HG03460 (cell line): ENCODE measurements at regions not wholly inside any gene's neighbourhood (a gene's known extent, or its start where the extent isn't known, plus 50 kb on each side); places are given as distances from the start of the nearest gene placed in this dataset.
"Not testable (repeated sequence)": the region's sequence is repeated elsewhere in the genome, so short reads cannot be mapped to it uniquely, and the experiment has no call there.

Source experiments
- ATAC-seq: cut with Tn5 transposase; IDR thresholded peaks from one replicate; pipeline ENCODE4 v1.9.1; 2021; ENCODE audit not compliant: unreplicated experiment

DNA sequence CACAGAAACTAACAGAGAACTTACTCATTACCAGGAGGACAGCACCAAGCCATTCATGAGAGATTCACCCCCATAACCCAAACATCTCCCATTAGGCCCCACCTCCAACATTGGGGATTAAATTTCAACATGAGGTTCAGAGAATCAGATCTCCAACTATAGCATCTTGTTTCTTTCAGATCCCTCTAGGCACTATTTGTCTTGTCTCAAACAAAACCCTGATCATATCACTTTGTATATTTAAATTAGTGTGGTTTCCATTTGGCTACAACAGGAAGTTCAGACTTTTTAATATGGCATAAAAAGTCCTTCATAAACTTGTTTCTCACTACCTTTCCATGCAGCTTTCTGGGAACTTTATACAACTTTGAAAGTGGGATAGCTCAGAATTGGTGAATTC lies 699.0 kb upstream of the MIR17HG start:
- ATAC-seq: no peak

- ATAC-seq: no peak
Measured at GRCh38 chr13:90652036-90652435, 695.5 kb upstream of the MIR17HG start.

DNA sequence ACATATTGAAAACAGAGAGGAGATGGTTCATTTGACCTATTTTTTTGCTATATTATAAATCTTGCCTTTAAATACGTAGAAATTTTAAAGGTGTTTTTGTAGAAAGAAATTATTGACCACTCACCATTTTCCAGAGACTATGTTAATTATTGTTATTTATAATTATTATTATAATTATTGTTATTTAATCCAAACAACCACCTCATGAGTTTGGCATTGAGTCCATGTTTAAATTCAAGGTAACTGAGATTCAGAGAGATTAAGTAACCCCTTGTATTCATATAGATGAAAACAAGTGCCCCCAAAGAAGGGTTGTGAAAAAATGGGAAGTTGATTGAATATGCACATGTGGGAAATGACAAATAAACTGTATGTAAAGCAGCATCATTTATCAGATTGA lies 692.5 kb upstream of the MIR17HG start:
- no peak for ATAC-seq

DNA sequence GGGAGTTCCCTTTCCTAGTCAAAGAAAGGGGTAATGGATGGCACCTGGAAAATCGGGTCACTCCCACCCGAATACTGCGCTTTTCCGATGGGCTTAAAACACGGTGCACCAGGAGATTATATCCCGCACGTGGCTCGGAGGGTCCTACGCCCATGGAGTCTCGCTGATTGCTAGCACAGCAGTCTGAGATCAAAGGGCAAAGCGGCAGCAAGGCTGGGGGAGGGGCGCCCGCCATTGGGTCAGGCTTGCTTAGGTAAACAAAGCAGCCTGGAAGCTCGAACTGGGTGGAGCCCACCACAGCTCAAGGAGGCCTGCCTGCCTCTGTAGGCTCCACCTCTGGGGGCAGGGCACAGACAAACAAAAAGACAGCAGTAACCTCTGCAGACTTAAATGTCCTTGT lies 683.3 kb upstream of the MIR17HG start:
- ATAC-seq: not testable (repeated sequence)

- no peak for ATAC-seq
Measured at GRCh38 chr13:90673746-90674145, 673.7 kb upstream of the MIR17HG start.

DNA sequence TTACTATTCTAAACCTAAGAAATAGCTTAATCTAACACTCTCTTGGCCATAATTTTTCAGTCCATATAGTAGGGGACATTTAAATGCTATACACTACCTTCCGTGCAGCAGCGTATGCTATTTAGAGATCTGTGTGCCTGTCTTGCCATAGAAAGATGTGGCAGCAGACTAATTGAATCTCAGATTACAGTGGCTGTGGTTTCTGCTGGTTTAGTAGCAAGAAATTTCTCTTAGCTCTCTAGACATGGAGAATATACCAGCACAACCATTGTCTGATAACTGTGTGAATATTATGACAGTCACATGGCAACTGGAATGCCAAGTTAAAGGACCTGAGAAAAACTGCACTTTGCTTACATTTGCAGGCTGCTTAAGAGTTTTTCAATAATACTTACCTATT lies 672.4 kb upstream of the MIR17HG start:
- no peak for ATAC-seq

GRCh38 chr13:90680826-90681225 lies 666.7 kb upstream of the MIR17HG start:
- no peak for ATAC-seq

DNA sequence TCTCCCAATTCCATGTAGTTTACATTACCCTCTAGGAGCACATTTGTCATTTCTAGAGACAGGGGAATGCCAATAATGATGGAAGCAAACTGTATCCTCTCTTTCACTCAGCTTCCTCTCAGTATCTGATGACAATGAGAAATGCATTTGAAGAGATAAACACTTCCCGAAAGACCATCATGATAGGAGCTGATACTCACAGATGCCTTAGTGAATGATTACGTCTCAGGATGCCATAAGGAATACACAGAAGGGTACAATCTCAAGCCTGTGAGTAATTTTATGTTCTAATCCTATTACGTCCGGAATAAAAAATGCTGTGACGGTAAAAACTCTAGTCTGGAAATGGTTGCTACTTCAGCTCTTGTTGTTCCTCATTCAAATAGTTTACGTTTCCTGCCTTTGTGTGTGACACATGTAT lies 663.8 kb upstream of the MIR17HG start:
- ATAC-seq: no peak

DNA sequence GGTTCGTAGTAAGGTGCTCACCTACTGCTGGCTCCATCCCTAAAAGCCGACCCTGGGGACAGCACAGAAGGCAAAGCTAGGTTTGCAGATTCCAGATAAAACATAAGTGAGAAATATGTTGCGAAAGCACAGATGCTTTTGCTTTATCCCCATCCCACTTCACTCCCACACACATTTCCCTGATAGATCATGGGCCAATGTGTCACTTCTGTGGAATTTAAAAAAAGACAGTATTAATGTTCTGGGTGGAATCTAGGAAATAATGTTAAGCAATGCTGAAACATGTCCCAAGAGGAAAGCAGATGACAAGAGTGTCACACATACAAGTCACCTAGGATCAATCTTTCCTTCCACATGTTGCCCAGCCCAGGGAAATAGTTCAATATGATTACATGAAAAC lies 661.0 kb upstream of the MIR17HG start:
- no peak for ATAC-seq

DNA sequence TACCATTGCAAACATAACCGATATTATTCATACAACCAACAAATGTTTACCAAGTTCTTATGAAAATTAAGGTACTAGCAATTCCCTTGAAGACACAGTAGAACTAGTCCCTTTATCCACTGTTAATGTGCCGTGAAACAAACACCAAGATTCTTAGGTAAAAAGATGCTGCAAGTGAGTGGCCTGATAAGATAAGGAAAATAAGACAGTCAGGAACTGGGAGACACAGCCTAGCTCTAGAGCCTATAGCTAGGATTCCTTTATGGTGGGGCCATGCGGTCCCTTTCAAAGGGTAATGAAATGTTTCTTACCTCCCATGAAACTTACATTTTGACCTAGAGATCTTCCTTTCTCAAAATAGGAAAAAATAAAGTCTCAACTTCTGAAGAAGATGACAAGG lies 658.4 kb upstream of the MIR17HG start:
- ATAC-seq: no peak

DNA sequence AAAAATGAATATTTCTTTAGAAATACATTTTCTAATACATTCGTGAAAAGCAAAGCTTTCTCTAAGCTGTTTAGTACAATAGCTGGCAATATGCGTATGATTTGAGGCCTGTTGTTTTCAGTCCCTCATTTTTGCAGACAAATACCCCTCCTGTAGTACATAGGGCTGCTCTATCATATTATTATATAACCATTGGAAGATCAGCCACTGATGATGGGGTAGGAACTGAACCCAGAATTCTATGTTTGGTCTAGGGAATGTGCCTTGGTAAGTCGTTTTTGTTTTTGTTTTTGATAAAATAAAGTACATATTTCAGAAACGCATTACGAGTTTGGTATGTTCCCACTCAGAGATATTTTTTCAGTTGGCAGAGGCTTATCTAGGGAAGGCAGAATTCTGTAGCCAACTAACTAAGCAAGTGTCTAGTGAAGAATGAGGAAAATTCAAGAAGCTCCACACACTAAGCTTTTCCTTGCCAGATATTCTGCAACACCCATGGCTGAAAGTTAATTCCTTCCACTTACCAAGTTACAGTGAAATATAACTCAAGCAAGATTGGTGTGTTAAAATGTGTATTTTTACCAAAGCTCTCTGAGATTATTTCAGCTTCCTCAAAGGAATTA lies 656.9 kb upstream of the MIR17HG start:
- no peak for ATAC-seq

GRCh38 chr13:90696254-90696653 lies 651.2 kb upstream of the MIR17HG start:
- ATAC-seq: no peak

- ATAC-seq: no peak
Measured at GRCh38 chr13:90696656-90697055, 650.8 kb upstream of the MIR17HG start.

DNA sequence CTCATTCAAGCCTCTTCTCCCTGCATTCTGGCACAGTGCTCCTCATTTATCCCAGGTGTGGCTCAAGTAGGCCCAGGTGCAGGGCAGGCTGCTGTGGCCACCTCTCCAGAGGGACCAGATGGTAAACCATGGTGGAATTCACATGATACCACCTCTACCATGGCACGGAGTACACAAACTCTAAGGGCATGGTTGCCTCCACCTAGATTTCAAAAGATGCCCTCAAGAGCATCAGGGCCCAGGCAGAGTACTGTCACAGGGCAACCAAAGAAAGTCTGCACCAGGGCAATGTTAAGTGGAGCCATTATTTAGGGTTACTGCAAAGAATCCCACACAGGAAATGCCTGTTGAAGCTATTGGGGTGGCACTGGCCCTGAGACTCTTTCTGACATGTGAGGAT lies 647.1 kb upstream of the MIR17HG start:
- no peak for ATAC-seq

DNA sequence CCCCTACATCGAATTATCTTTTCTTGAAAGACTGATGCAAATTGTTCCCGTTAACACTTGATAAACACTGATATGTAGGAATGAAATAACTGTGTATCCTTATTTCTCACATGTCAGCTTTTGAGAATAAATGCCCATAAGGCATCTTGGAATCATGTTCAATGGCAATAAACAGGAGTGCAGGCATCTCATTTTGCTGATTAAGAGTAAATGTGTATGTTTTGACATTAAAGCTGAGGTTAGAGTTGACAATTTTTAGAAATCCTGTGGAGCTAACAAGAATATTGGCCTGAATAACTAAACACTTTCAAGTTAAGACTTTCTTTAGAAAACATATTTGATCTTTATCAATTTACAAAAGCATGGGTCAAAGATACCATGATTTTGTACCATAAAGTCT lies 646.2 kb upstream of the MIR17HG start:
- no peak for ATAC-seq

DNA sequence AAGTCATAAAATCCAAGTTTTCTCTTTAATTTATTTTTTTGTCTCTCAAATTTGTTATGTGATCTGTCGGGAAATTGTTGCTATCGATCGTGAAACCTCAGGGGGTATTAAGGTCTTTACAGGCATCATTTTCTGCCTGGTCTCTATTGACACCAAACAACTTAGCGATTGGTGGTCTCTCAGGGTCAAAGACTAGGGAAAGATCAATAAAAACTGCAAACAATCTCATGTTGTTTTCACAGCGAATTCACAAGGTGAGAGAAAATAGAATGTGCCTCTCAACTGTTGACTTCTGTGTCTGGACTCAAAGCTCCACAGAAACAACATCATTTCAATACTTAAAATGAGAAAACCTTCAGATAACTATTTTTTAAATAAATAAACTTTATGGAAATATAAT lies 645.4 kb upstream of the MIR17HG start:
- no peak for ATAC-seq

GRCh38 chr13:90706631-90707030 lies 640.9 kb upstream of the MIR17HG start:
- no peak for ATAC-seq

DNA sequence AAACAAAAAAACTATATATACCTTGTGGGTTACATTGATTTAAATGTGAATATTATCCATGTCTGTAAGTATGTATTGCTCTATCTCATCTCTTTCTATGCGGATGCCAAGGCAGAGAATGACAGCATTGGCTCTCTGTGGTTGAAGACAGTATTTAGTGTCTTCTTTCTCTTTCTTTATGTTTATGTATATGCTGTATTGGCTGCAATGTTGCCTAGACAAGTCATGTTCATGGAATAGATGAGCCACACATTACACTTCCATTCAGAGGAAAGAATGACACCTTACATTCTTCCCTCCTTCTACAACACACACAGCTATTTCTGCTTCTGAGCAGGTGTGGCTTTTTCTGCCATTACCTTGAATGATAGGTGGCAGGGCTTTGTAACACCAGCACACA lies 639.4 kb upstream of the MIR17HG start:
- ATAC-seq: no peak

DNA sequence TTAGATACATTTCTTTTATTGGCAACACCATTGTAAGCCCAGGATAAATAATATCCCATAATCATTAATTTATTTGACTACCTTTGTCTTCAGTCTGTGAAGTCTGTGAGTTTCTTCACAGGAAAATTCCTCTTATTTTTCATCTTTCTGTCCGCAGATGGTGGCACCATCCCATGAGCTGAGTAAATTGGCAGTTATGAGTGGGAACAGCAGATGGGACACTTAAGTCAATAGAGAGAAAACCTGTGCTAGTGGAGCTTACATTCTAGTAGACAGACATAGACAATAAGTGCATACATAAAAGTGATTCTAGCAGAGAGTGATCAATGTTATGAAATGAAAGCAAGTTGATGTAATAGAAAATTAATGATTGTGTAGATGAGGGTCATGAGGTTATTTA lies 638.2 kb upstream of the MIR17HG start:
- no peak for ATAC-seq

DNA sequence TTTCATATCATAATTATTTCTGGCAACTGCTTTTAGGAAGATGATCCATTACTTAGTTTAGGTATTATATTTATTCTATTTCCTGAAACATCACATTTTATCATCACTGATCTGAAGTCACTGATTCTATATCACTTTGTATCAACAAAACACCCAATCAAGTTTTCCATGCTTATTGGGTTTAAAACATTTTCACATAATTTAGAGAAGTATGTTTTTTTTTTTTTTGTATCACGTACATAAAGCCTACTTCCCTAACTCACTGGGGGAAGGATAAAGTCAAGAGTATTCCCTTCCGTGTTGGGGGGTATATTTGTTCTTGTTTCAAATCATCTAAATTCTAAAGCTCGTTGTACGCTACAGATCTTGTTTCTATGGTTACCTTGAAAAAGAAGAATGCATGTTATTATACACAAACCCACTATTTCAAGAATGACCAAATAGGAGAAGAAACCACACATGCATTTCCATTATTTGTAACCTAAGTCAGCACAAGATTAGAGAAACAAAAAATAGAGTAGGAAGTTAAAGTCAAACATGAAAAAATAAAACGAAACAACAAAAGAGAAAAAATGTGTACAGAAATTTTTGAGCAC lies 637.2 kb upstream of the MIR17HG start:
- no peak for ATAC-seq

DNA sequence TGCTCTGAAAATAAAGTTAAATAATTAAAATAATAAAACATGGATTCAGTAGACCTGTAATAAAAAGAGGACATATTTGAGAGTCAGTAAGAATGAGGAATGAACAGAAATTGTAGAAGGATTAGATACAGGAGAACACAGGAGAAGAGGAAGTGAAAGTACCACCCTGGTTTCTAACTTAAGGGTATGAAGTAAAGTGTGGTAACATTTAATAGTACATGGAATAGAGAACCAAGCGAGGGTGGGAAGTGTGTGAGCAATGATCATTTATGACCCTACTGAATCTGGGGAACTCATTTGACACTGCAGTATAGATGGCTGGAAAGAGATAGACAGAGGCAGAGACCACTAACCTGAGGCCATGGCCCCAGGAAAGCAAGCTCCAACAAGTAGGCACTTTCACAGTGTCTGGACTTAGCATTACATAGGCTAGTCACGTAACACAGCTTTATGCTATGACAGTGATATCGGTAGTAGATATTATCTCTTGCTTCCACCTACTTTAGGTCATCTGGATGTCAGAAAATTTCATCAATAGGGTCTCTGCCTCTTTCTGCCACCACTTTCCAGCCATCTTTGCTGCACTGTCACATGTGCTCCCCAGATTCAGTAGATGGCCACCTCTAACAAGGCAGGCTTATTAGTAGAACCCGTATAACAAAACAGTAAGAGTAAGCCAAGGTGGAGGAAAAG lies 633.9 kb upstream of the MIR17HG start:
- no peak for ATAC-seq

DNA sequence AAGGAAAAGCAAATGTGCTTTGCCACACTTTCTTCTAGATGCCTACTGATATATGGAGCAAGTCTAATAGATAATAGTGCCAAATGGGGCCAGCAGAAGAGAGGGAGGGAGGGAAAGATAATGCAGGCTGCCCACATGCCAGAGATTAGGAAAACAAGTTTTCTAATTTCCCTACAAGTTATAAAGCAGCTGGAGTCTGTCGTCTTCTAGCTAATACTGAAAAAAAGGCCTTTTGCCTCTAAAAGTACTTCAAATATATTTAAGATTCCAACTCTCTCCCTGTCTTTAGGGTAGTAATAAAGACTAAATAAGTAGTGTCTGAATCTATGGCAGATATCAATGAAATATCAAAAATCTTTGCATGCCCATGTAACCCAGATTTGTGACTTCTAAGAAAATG lies 632.0 kb upstream of the MIR17HG start:
- ATAC-seq: no peak
